Psoas muscle (tissue), 7 donors: ENCODE measurements at regions not wholly inside any gene's neighbourhood (a gene's known extent, or its start where the extent isn't known, plus 50 kb on each side); places are given as distances from the start of the nearest gene placed in this dataset.

Experiments used
- ATAC-seq, 4 donors: fragments of 200-7000 bp; cut with Tn5 transposase; one replicate each; pipeline ENCODE4 v1.9.1; 2020; ENCODE audit warnings: moderate library complexity in 3 of 4, mild to moderate bottlenecking in 2 of 4
- DNase-seq, 2 donors: peaks; one replicate each; pipeline ENCODE4 v3.0.0-alpha.2; 2020
- H3K27ac ChIP-seq: fragments of 200-600 bp; one replicate; pipeline ENCODE4 v1.8.0; 2022
- H3K27me3 ChIP-seq, 3 donors: fragments of 200-600 bp in 1 of 3; one replicate each; pipeline versions ENCODE4 v1.6.1 to v1.8.0; 2013 to 2022; ENCODE audit warnings: low read length in 2 of 3, mild to moderate bottlenecking in 2 of 3, moderate library complexity in 1 of 3; ENCODE audit not compliant: insufficient read depth in 3 of 3
- H3K36me3 ChIP-seq, 2 donors: fragments of 200-600 bp in 1 of 2; one replicate each; pipeline versions ENCODE4 v1.6.1 to v1.8.0; 2013 to 2022; ENCODE audit warnings: low read depth in 1 of 2, mild to moderate bottlenecking in 1 of 2, moderate library complexity in 1 of 2; ENCODE audit not compliant: insufficient read depth in 1 of 2
- H3K4me1 ChIP-seq: fragments of 200-600 bp; one replicate; pipeline ENCODE4 v1.8.0; 2022
- H3K4me3 ChIP-seq: fragments of 200-600 bp; one replicate; pipeline ENCODE4 v1.8.0; 2022; ENCODE audit warnings: mild to moderate bottlenecking
- H3K9me3 ChIP-seq: fragments of 200-600 bp; one replicate; pipeline ENCODE4 v1.8.0; 2022
- CTCF ChIP-seq: fragments of 200-600 bp; IDR thresholded peaks from one replicate; pipeline ENCODE4 v1.8.0; 2022; ENCODE audit warnings: antibody characterized with exemption
- WGBS, 3 donors: extraction: QIAGEN DNeasy Blood & Tissue Kit; methylation state at CpG; one replicate each; pipeline versions ENCODE4 v1.1.6 to v1.1.7; 2013; 5-methylcytosine and 5-hydroxymethylcytosine counted together
- intact Hi-C, 2 donors: fragments of 100-400 bp; cut with DNase I; formaldehyde crosslinking; loops; one replicate each; pipeline versions ENCODE4 v1.11.0 to v1.14.2; 2022
- donor health status: healthy with polysubstance abuse.
- donor health status: DM: no; HTN: no; CAD: no; lungs with moderate emphysema.
- donor health status: Bipolar disorder and iron deficiency.
- donor health status: healthy.
- donor health status: DM: yes; HTN: yes; CAD: no.
- donor health status: DM: no; HTN: no; CAD: no.
- donor health status: DM: yes; HTN: yes; CAD: no.

GRCh38 chr11:81515566-81515965, 1218.1 kb downstream of the FAM181B start:
- Histone ChIP-seq H3K4me3 (no peak overlapping the region), H3K27me3 (no peaks in the 10 kb centered on the region), H3K9me3 (no peaks in the 10 kb centered on the region), H3K36me3 (no peaks in the 10 kb centered on the region), H3K27ac (no peak overlapping the region), H3K4me1 (no peaks in the 10 kb centered on the region)
- ATAC-seq (no peak), DNase-seq (no peak)
- intact Hi-C loops, result no loop called here
- no peak for TF ChIP-seq CTCF

GRCh38 chr11:81497202-81497804, 1236.4 kb downstream of the FAM181B start:
- intact Hi-C loops, result no loop called here
- no peaks in the 10 kb centered on the region for H3K27me3 ChIP-seq
- no peaks in the 10 kb centered on the region for H3K36me3 ChIP-seq
- DNase-seq, result no peak
- H3K4me3 ChIP-seq, result no peak overlapping the region
- WGBS, 3 donors, result 30 to 38% (median 37%) methylated on average over 5 of the region's 5 CpGs
- H3K4me1 ChIP-seq, result no peaks in the 10 kb centered on the region
- TF ChIP-seq CTCF, result peak; percentile 35
- no peak overlapping the region for H3K27ac ChIP-seq
- H3K9me3 ChIP-seq, result no peaks in the 10 kb centered on the region
- no peak for ATAC-seq

- H3K9me3 ChIP-seq, result no peaks in the 10 kb centered on the region
- no peak overlapping the region for H3K4me3 ChIP-seq
- no peaks in the 10 kb centered on the region for H3K4me1 ChIP-seq
- no peaks in the 10 kb centered on the region for H3K27me3 ChIP-seq
- no peak overlapping the region for H3K27ac ChIP-seq
- H3K36me3 ChIP-seq, result no peaks in the 10 kb centered on the region
- intact Hi-C loops, result no loop called here
- 80 to 88% (median 83%) methylated on average over 1 of the region's 1 CpG for WGBS, 3 donors
- TF ChIP-seq CTCF, result no peak
- ATAC-seq (no peak), DNase-seq (no peak)
Measured at GRCh38 chr11:81496601-81497000, 1237.1 kb downstream of the FAM181B start.

GRCh38 chr11:81495699-81496292, 1237.9 kb downstream of the FAM181B start:
- Histone ChIP-seq H3K36me3 (no peaks in the 10 kb centered on the region), H3K27me3 (no peaks in the 10 kb centered on the region), H3K4me1 (no peaks in the 10 kb centered on the region), H3K27ac (no peak overlapping the region), H3K4me3 (no peak overlapping the region), H3K9me3 (no peaks in the 10 kb centered on the region)
- DNase-seq (no peak), ATAC-seq (no peak)
- intact Hi-C loops, result no loop called here
- no peak for TF ChIP-seq CTCF
- WGBS, 3 donors, result 61 to 73% (median 64%) methylated on average over 4 of the region's 4 CpGs

- ATAC-seq, result no peak
- H3K9me3 ChIP-seq, result no peaks in the 10 kb centered on the region
- H3K27ac ChIP-seq, result no peak overlapping the region
- intact Hi-C loops, result no loop called here
- H3K4me3 ChIP-seq, result no peak overlapping the region
- no peak for TF ChIP-seq CTCF
- no peaks in the 10 kb centered on the region for H3K4me1 ChIP-seq
- no peaks in the 10 kb centered on the region for H3K27me3 ChIP-seq
- no peak for DNase-seq
- H3K36me3 ChIP-seq, result no peaks in the 10 kb centered on the region
Measured at GRCh38 chr11:81494431-81494830, 1239.2 kb downstream of the FAM181B start.
